ENCODE measurements at regions not wholly inside any gene's neighbourhood (a gene's known extent, or its start where the extent isn't known, plus 50 kb on each side); places are given as distances from the start of the nearest gene placed in this dataset.

DNA sequence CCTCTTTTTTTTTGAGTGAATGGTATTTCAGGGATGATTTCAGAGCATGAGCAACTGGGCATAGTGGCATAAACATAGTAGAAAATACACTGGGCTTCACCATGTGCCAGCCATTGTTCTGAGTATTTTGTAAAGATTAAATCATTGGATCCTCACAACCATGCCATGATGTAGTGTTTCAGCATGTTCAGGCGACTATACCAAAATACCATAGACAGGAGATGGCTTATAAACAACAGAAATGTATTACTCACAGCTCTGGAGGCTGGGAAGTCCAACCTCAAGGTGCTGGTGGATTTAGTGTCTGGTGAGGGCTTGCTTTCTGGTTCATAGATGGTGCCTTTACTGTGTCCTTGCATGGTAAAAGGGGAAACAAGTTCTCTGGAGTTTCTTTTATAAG, 101.5 kb upstream of the KL start:
- Histone ChIP-seq H3K36me3 (replicated peaks; ENCODE audit: low read depth, low read length) (no peaks in the 10 kb centered on the region), H3K9ac (ENCODE audit: low read length) (no peak overlapping the region), H3K9me3 (ENCODE audit: insufficient read depth, low read length) (peaks cover 10% of the 10 kb centered on the region; the same call in 1 of the 2 replicates), H4K20me1 (ENCODE audit: insufficient read depth, low read length) (no peaks in the 10 kb centered on the region), H3K4me3 (ENCODE audit: low read length) (no peak overlapping the region), H3K27me3 (ENCODE audit: low read depth, low read length) (no peaks in the 10 kb centered on the region), H3K4me2 (ENCODE audit: low read length) (no peak overlapping the region), H3K79me2 (ENCODE audit: low read length) (no peaks in the 10 kb centered on the region), H2AFZ (ENCODE audit: low read depth, low read length) (no peak overlapping the region), H3K27ac (ENCODE audit: low read length) (no peak overlapping the region), H3K4me1 (ENCODE audit: low read length) (peaks cover 16% of the 10 kb centered on the region)
- no peak for TF ChIP-seq EZH2phosphoT487 (IDR thresholded peaks at IDR 0.05; ENCODE audit: low read depth)
- TF ChIP-seq, protein P1, sequence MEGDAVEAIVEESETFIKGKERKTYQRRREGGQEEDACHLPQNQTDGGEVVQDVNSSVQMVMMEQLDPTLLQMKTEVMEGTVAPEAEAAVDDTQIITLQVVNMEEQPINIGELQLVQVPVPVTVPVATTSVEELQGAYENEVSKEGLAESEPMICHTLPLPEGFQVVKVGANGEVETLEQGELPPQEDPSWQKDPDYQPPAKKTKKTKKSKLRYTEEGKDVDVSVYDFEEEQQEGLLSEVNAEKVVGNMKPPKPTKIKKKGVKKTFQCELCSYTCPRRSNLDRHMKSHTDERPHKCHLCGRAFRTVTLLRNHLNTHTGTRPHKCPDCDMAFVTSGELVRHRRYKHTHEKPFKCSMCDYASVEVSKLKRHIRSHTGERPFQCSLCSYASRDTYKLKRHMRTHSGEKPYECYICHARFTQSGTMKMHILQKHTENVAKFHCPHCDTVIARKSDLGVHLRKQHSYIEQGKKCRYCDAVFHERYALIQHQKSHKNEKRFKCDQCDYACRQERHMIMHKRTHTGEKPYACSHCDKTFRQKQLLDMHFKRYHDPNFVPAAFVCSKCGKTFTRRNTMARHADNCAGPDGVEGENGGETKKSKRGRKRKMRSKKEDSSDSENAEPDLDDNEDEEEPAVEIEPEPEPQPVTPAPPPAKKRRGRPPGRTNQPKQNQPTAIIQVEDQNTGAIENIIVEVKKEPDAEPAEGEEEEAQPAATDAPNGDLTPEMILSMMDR (IDR thresholded peaks at IDR 0.05; ENCODE audit: low read depth, low read length): no peak

DNA sequence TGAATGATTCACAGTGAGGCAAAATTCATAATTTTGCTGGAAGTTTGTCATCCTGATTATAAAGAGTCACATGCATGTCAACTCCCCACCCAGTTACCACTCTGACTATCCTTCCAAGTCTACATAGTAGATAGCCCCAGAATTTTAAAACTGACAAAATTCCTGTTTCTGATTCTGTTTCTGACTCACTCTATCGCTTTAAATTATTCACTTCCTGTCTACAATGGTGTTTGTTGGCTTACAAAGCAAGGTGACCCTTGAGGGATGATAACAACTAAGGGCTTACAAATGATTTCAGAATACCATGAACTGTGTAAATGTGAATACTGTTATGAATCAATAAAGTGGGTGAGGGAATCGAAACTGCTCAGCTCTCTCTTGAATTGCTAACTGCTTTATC, 98.7 kb upstream of the KL start:
- H2AFZ ChIP-seq (ENCODE audit: low read depth, low read length): no peak overlapping the region
- H3K36me3 ChIP-seq (replicated peaks; ENCODE audit: low read depth, low read length): no peaks in the 10 kb centered on the region
- no peaks in the 10 kb centered on the region for H3K27me3 ChIP-seq (ENCODE audit: low read depth, low read length)
- H3K4me2 ChIP-seq (ENCODE audit: low read length): peak overlapping the region; percentile 33
- peaks cover 16% of the 10 kb centered on the region for H3K4me1 ChIP-seq (ENCODE audit: low read length)
- H4K20me1 ChIP-seq (ENCODE audit: insufficient read depth, low read length): no peaks in the 10 kb centered on the region
- H3K9ac ChIP-seq (ENCODE audit: low read length): no peak overlapping the region
- H3K4me3 ChIP-seq (ENCODE audit: low read length): peak overlapping the region; percentile 12; the same call in 1 of the 2 replicates
- no peaks in the 10 kb centered on the region for H3K79me2 ChIP-seq (ENCODE audit: low read length)
- H3K9me3 ChIP-seq (ENCODE audit: insufficient read depth, low read length): peaks cover 10% of the 10 kb centered on the region; the same call in 1 of the 2 replicates
- TF ChIP-seq EZH2phosphoT487 (IDR thresholded peaks at IDR 0.05; ENCODE audit: low read depth): no peak
- TF ChIP-seq, protein P1 (IDR thresholded peaks at IDR 0.05; ENCODE audit: low read depth, low read length): no peak
- H3K27ac ChIP-seq (ENCODE audit: low read length): peak overlapping the region; percentile 22

DNA sequence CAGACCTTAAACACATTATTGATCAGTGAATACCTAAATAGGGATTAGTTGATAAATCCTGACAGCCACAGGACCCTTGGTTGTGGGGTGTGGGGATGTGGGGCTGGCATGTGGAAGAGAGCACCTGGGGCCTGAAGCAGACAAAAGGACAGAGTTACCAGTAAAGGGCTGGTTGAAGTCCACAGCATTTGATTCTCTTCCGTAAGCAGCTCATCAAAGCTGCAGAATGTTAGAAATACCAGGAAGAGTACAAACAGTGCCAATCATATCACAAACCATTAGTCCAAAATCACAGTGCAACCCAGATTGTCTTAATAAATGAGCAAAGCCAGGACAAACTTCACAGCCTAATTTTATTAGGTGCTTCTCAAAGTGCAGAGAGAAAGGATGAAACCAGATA, 92.5 kb upstream of the KL start:
- Histone ChIP-seq H3K79me2 (ENCODE audit: low read length) (no peaks in the 10 kb centered on the region), H3K36me3 (replicated peaks; ENCODE audit: low read depth, low read length) (no peaks in the 10 kb centered on the region), H3K4me3 (ENCODE audit: low read length) (no peak overlapping the region), H3K9ac (ENCODE audit: low read length) (no peak overlapping the region), H3K27me3 (ENCODE audit: low read depth, low read length) (no peaks in the 10 kb centered on the region), H3K9me3 (ENCODE audit: insufficient read depth, low read length) (no peaks in the 10 kb centered on the region), H3K4me2 (ENCODE audit: low read length) (no peak overlapping the region), H4K20me1 (ENCODE audit: insufficient read depth, low read length) (no peaks in the 10 kb centered on the region), H2AFZ (ENCODE audit: low read depth, low read length) (no peak overlapping the region), H3K27ac (ENCODE audit: low read length) (no peak overlapping the region), H3K4me1 (ENCODE audit: low read length) (no peaks in the 10 kb centered on the region)
- TF ChIP-seq, protein P1 (IDR thresholded peaks at IDR 0.05; ENCODE audit: low read depth, low read length): no peak
- no peak for TF ChIP-seq EZH2phosphoT487 (IDR thresholded peaks at IDR 0.05; ENCODE audit: low read depth)

DNA sequence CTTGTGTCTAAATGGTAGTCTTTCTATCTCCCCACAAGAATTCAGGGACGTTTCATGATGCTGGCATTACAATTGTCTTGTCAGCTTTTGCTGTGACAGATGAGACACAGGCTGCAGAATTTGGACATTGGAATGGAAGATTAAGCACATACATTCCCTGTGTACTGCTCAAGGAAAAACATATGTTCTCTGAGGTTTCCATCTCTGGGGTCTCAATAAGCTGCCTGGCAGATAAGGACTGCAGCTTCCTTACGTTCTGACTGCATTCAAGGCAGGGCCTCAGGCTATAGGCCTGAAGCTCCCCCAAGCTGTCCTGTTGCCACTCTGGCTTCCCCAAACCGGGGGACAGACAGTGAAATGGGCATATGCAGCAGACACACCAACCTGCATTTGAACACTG, 91.3 kb upstream of the KL start:
- Histone ChIP-seq H2AFZ (ENCODE audit: low read depth, low read length) (no peak overlapping the region), H4K20me1 (ENCODE audit: insufficient read depth, low read length) (no peaks in the 10 kb centered on the region), H3K9ac (ENCODE audit: low read length) (no peak overlapping the region), H3K79me2 (ENCODE audit: low read length) (no peaks in the 10 kb centered on the region), H3K9me3 (ENCODE audit: insufficient read depth, low read length) (no peaks in the 10 kb centered on the region), H3K4me1 (ENCODE audit: low read length) (no peaks in the 10 kb centered on the region), H3K4me3 (ENCODE audit: low read length) (no peak overlapping the region), H3K27me3 (ENCODE audit: low read depth, low read length) (no peaks in the 10 kb centered on the region), H3K36me3 (replicated peaks; ENCODE audit: low read depth, low read length) (no peaks in the 10 kb centered on the region), H3K4me2 (ENCODE audit: low read length) (no peak overlapping the region), H3K27ac (ENCODE audit: low read length) (no peak overlapping the region)
- TF ChIP-seq EZH2phosphoT487 (IDR thresholded peaks at IDR 0.05; ENCODE audit: low read depth): no peak
- TF ChIP-seq, protein P1 (IDR thresholded peaks at IDR 0.05; ENCODE audit: low read depth, low read length): no peak
